ENCODE measurements at regions not wholly inside any gene's neighbourhood (a gene's known extent, or its start where the extent isn't known, plus 50 kb on each side); places are given as distances from the start of the nearest gene placed in this dataset.

GRCh38 chr18:61677435-61677970, 215.3 kb downstream of the RNF152 start:
- DNase-seq (ENCODE audit: extremely low read depth, insufficient read length): no peak
- Histone ChIP-seq H3K4me3 (replicated peaks; ENCODE audit: low read depth, low read length) (no peak overlapping the region), H3K36me3 (ENCODE audit: control insufficient read depth, insufficient read depth, low read length) (no peaks in the 10 kb centered on the region), H3K27me3 (replicated peaks; ENCODE audit: control insufficient read depth, insufficient read depth, low read length) (no peaks in the 10 kb centered on the region)
- TF ChIP-seq, protein P1, sequence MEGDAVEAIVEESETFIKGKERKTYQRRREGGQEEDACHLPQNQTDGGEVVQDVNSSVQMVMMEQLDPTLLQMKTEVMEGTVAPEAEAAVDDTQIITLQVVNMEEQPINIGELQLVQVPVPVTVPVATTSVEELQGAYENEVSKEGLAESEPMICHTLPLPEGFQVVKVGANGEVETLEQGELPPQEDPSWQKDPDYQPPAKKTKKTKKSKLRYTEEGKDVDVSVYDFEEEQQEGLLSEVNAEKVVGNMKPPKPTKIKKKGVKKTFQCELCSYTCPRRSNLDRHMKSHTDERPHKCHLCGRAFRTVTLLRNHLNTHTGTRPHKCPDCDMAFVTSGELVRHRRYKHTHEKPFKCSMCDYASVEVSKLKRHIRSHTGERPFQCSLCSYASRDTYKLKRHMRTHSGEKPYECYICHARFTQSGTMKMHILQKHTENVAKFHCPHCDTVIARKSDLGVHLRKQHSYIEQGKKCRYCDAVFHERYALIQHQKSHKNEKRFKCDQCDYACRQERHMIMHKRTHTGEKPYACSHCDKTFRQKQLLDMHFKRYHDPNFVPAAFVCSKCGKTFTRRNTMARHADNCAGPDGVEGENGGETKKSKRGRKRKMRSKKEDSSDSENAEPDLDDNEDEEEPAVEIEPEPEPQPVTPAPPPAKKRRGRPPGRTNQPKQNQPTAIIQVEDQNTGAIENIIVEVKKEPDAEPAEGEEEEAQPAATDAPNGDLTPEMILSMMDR (IDR thresholded peaks at IDR 0.05; ENCODE audit: insufficient read depth, low read length, poor library complexity, severe bottlenecking): no peak

DNA sequence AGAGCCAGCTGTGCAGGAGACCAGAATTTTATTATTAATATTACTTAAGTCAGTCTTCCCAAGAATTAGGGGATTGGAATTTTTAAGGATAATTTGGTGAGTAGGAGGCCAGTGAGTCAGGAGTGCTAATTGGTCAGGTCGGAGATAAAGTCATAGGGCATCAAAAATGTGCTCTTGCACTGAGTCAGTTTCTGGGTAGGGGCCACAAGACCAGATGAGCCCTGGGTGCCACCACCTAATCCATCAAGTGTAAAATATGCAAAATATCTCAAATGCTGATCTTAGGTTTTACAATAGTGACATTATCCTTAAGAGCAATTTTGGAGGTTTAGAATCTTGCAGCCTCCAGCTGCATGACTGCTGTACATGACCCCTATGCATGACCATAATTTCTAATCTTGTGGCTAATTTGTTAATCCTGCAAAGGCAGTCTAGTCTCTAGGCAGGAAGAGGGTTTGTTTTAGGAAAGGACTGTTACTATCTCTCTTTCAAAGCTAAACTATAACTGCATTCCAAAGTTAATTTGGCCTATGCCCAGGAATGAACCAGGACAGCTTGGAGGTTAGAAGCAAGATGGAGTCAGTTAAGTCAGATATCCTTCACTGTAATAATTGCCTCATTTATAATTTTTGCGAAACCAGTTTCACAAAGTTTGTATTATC, 215.9 kb downstream of the RNF152 start:
- H3K36me3 ChIP-seq (ENCODE audit: control insufficient read depth, insufficient read depth, low read length): no peaks in the 10 kb centered on the region
- TF ChIP-seq, protein P1 (IDR thresholded peaks at IDR 0.05; ENCODE audit: insufficient read depth, low read length, poor library complexity, severe bottlenecking): no peak
- DNase-seq (ENCODE audit: extremely low read depth, insufficient read length): no peak
- no peaks in the 10 kb centered on the region for H3K27me3 ChIP-seq (replicated peaks; ENCODE audit: control insufficient read depth, insufficient read depth, low read length)
- no peak overlapping the region for H3K4me3 ChIP-seq (replicated peaks; ENCODE audit: low read depth, low read length)

DNA sequence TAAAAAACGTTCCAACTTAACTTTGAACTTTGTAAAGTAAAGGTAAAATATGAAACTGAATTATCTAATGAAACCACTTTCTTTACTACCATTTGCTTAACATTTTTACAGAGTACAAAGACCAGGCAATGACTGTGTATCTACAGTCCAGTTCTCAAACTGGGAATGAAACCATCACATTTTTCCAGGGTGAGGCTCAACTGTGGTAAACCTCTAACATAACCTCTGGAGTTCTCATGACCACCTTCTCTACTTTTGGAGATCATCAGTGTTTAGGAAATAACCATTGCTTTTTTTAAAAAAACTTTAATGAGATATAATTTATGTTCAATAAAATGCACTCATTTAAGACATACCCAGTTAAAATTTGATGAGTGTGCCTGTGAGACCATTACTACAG, 223.5 kb downstream of the RNF152 start:
- no peaks in the 10 kb centered on the region; the same call in 1 of the 2 replicates for H3K27me3 ChIP-seq (replicated peaks; ENCODE audit: control insufficient read depth, insufficient read depth, low read length)

GRCh38 chr18:61666876-61667590, 225.8 kb downstream of the RNF152 start:
- no peak for DNase-seq (ENCODE audit: extremely low read depth, insufficient read length)
- TF ChIP-seq, protein P1 (IDR thresholded peaks at IDR 0.05; ENCODE audit: insufficient read depth, low read length, poor library complexity, severe bottlenecking): no peak
- H3K27me3 ChIP-seq (replicated peaks; ENCODE audit: control insufficient read depth, insufficient read depth, low read length): no peaks in the 10 kb centered on the region; the same call in 1 of the 2 replicates
- H3K4me3 ChIP-seq (replicated peaks; ENCODE audit: low read depth, low read length): no peak overlapping the region
- no peaks in the 10 kb centered on the region for H3K36me3 ChIP-seq (ENCODE audit: control insufficient read depth, insufficient read depth, low read length)

More for the DNA sequence above, 223.5 kb downstream of the RNF152 start:
- Histone ChIP-seq H3K4me3 (replicated peaks; ENCODE audit: low read depth, low read length) (no peak overlapping the region), H3K36me3 (ENCODE audit: control insufficient read depth, insufficient read depth, low read length) (no peaks in the 10 kb centered on the region)
- DNase-seq (ENCODE audit: extremely low read depth, insufficient read length): no peak
- TF ChIP-seq, protein P1 (IDR thresholded peaks at IDR 0.05; ENCODE audit: insufficient read depth, low read length, poor library complexity, severe bottlenecking): no peak

DNA sequence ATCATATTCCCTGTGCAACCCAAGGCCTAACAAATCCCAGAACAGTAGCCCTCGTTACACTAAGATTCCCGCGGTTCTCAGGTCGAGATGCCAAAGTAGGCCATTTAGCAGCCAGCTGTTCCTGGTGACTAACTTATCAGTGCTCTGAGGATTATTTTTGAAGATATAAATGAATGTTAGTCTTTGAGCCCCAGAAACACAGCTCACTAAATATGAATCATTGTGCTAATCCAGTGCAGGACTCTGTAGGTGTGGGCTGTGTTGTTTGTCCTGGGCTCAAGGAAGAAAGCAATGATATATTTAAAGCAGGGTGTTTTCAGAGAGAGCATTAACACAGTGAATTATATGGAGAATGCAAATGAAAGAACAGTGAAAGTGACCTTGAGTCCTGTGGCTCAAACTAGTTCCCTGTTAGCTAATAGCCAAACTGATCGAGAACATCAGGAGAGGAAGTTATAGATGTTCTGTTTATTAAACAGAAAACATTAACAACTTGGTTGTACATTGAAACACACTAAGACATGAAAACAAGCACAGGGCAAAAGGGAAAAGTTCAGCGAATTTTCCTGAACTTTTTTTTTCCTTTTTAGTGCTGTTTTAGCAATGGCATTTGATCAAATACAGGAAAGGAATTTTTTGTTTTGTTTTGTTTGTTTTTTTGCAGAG, 228.3 kb downstream of the RNF152 start:
- TF ChIP-seq, protein P1 (IDR thresholded peaks at IDR 0.05; ENCODE audit: insufficient read depth, low read length, poor library complexity, severe bottlenecking): no peak
- Histone ChIP-seq H3K36me3 (ENCODE audit: control insufficient read depth, insufficient read depth, low read length) (no peaks in the 10 kb centered on the region), H3K4me3 (replicated peaks; ENCODE audit: low read depth, low read length) (no peak overlapping the region), H3K27me3 (replicated peaks; ENCODE audit: control insufficient read depth, insufficient read depth, low read length) (no peaks in the 10 kb centered on the region)
- no peak for DNase-seq (ENCODE audit: extremely low read depth, insufficient read length)
